ENCODE measurements at regions not wholly inside any gene's neighbourhood (a gene's known extent, or its start where the extent isn't known, plus 50 kb on each side); places are given as distances from the start of the nearest gene placed in this dataset.

DNA sequence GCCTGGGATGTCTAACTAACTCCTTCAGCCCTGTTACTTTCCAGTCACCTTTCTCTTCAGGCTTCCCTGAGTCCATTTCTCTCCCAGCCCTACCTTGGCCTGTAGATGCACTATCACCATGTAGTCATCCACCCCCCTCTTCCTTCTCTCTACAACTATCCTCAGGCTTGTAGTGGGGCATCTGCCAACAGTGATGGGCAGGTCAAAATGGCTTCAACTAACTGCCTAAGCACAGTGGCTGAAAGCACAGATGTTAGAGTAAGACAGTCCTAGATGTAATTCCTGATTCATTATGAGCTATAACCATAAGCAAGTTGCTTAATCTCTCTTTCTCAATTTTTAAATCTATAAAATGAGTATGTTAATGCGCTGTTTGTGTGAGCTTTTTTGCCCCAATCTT is 133.6 kb upstream of the NAV3 start:
- no peak overlapping the region for H3K9ac ChIP-seq (ENCODE audit: low read depth, low read length)

DNA sequence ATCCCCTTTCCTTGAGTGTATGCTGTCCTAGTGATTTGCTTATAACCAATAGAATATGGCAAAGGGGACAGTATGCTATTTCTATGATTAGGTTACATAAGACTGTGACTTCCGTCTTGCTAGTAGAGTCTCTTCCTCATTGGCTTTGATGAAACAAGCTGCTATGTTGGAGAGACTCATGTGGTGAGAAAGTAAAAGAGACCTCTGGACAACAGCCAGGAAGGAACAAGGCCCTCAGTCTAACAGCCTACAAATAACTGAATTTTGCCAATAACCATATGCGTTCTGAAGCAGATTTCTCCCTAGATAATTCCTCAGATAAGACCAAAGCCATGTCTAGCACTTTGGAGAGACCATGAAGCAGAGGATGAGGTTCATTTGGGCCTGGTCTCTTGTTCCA is 134.5 kb upstream of the NAV3 start:
- ATAC-seq (ENCODE audit: insufficient read depth, low read depth), result no peak
- H3K9me3 ChIP-seq (ENCODE audit: insufficient read depth, low read length, severe bottlenecking), result no peaks in the 10 kb centered on the region
- H2AFZ ChIP-seq (ENCODE audit: low read depth, low read length), result no peak overlapping the region
- H3K9ac ChIP-seq (ENCODE audit: low read depth, low read length), result no peak overlapping the region
- no peak overlapping the region for H3K4me3 ChIP-seq (ENCODE audit: low read depth in 1 of 2, low read length in 2 of 2)
- no peaks in the 10 kb centered on the region for H4K20me1 ChIP-seq (ENCODE audit: insufficient read depth, low read length)
- no peaks in the 10 kb centered on the region for H3K36me3 ChIP-seq (ENCODE audit: insufficient read depth, low read length)
- no peak for DNase-seq
- no peak overlapping the region for H3K27ac ChIP-seq (ENCODE audit: low read length)
- H3K4me1 ChIP-seq (ENCODE audit: insufficient read depth, low read length), result no peaks in the 10 kb centered on the region
- no peaks in the 10 kb centered on the region for H3K79me2 ChIP-seq (ENCODE audit: insufficient read depth, low read length)
- TF ChIP-seq EZH2 (IDR thresholded peaks at IDR 0.05; ENCODE audit: borderline replicate concordance, low read depth, low read length, severe bottlenecking), result no peak
- no peak for TF ChIP-seq CTCF (IDR thresholded peaks at IDR 0.05; ENCODE audit: borderline replicate concordance, extremely low read depth, low read length, poor library complexity, severe bottlenecking)
- H3K27me3 ChIP-seq (ENCODE audit: insufficient read depth, low read length, poor library complexity), result no peaks in the 10 kb centered on the region
- no peak overlapping the region for H3K4me2 ChIP-seq (ENCODE audit: insufficient read depth, low read length)

More for the DNA sequence above, 133.6 kb upstream of the NAV3 start:
- no peaks in the 10 kb centered on the region for H3K79me2 ChIP-seq (ENCODE audit: insufficient read depth, low read length)
- TF ChIP-seq CTCF (IDR thresholded peaks at IDR 0.05; ENCODE audit: borderline replicate concordance, extremely low read depth, low read length, poor library complexity, severe bottlenecking) (no peak), EZH2 (IDR thresholded peaks at IDR 0.05; ENCODE audit: borderline replicate concordance, low read depth, low read length, severe bottlenecking) (no peak)
- no peak for ATAC-seq (ENCODE audit: insufficient read depth, low read depth)
- no peak for DNase-seq
- no peak overlapping the region for H3K27ac ChIP-seq (ENCODE audit: low read length)
- no peak overlapping the region for H2AFZ ChIP-seq (ENCODE audit: low read depth, low read length)
- H4K20me1 ChIP-seq (ENCODE audit: insufficient read depth, low read length), result no peaks in the 10 kb centered on the region
- H3K36me3 ChIP-seq (ENCODE audit: insufficient read depth, low read length), result no peaks in the 10 kb centered on the region
- H3K4me2 ChIP-seq (ENCODE audit: insufficient read depth, low read length), result no peak overlapping the region
- no peaks in the 10 kb centered on the region for H3K4me1 ChIP-seq (ENCODE audit: insufficient read depth, low read length)
- no peaks in the 10 kb centered on the region for H3K27me3 ChIP-seq (ENCODE audit: insufficient read depth, low read length, poor library complexity)
- no peaks in the 10 kb centered on the region for H3K9me3 ChIP-seq (ENCODE audit: insufficient read depth, low read length, severe bottlenecking)
- no peak overlapping the region for H3K4me3 ChIP-seq (ENCODE audit: low read depth in 1 of 2, low read length in 2 of 2)

DNA sequence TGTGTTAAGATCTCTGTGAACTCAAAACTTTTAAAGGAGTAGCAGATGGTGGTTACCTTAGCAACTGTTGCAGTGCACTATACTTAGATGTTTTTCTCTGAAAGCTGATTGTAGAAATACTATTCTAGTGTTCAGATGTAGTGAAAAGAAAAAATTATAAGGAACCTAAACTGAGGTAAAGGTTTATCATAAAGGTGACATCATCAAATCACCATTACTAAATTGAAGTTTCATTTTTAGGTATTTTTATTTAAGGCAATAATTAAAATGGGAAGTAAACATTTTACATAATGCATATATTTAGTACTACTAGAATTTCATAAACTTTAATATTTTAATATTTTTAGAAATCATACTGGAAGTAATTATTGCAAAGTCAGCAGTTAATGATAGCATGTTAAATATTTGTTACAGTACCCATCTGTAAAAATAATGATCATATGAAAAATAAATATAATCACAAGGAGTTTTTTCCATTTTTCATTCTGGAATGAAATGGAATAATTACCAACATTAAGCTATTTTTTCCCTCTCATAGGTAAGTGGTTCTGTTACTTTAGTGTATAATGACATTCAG is 141.1 kb upstream of the NAV3 start:
- H3K4me1 ChIP-seq (ENCODE audit: insufficient read depth, low read length), result no peaks in the 10 kb centered on the region
- H3K4me3 ChIP-seq (ENCODE audit: low read depth in 1 of 2, low read length in 2 of 2), result no peak overlapping the region
- no peaks in the 10 kb centered on the region for H3K79me2 ChIP-seq (ENCODE audit: insufficient read depth, low read length)
- no peaks in the 10 kb centered on the region for H4K20me1 ChIP-seq (ENCODE audit: insufficient read depth, low read length)
- H3K9ac ChIP-seq (ENCODE audit: low read depth, low read length), result no peak overlapping the region
- no peaks in the 10 kb centered on the region for H3K36me3 ChIP-seq (ENCODE audit: insufficient read depth, low read length)
- H3K27me3 ChIP-seq (ENCODE audit: insufficient read depth, low read length, poor library complexity), result no peaks in the 10 kb centered on the region
- DNase-seq (no peak), ATAC-seq (ENCODE audit: insufficient read depth, low read depth) (no peak)
- no peaks in the 10 kb centered on the region for H3K9me3 ChIP-seq (ENCODE audit: insufficient read depth, low read length, severe bottlenecking)
- no peak for TF ChIP-seq CTCF (IDR thresholded peaks at IDR 0.05; ENCODE audit: borderline replicate concordance, extremely low read depth, low read length, poor library complexity, severe bottlenecking)
- no peak for TF ChIP-seq EZH2 (IDR thresholded peaks at IDR 0.05; ENCODE audit: borderline replicate concordance, low read depth, low read length, severe bottlenecking)
- H3K4me2 ChIP-seq (ENCODE audit: insufficient read depth, low read length), result no peak overlapping the region
- no peak overlapping the region for H2AFZ ChIP-seq (ENCODE audit: low read depth, low read length)
- H3K27ac ChIP-seq (ENCODE audit: low read length), result no peak overlapping the region

- Histone ChIP-seq H2AFZ (ENCODE audit: low read depth, low read length) (no peak overlapping the region), H4K20me1 (ENCODE audit: insufficient read depth, low read length) (no peaks in the 10 kb centered on the region), H3K79me2 (ENCODE audit: insufficient read depth, low read length) (no peaks in the 10 kb centered on the region), H3K27me3 (ENCODE audit: insufficient read depth, low read length, poor library complexity) (no peaks in the 10 kb centered on the region), H3K4me1 (ENCODE audit: insufficient read depth, low read length) (no peaks in the 10 kb centered on the region), H3K4me2 (ENCODE audit: insufficient read depth, low read length) (no peak overlapping the region), H3K27ac (ENCODE audit: low read length) (no peak overlapping the region), H3K9me3 (ENCODE audit: insufficient read depth, low read length, severe bottlenecking) (no peaks in the 10 kb centered on the region), H3K9ac (ENCODE audit: low read depth, low read length) (no peak overlapping the region), H3K36me3 (ENCODE audit: insufficient read depth, low read length) (no peaks in the 10 kb centered on the region), H3K4me3 (ENCODE audit: low read depth in 1 of 2, low read length in 2 of 2) (no peak overlapping the region)
- no peak for ATAC-seq (ENCODE audit: insufficient read depth, low read depth)
- no peak for DNase-seq
- TF ChIP-seq CTCF (IDR thresholded peaks at IDR 0.05; ENCODE audit: borderline replicate concordance, extremely low read depth, low read length, poor library complexity, severe bottlenecking) (no peak), EZH2 (IDR thresholded peaks at IDR 0.05; ENCODE audit: borderline replicate concordance, low read depth, low read length, severe bottlenecking) (no peak)
These were observed 143.4 kb upstream of the NAV3 start for GRCh38 chr12:77687321-77687720.
